COLO829 (cell line): ENCODE measurements at regions not wholly inside any gene's neighbourhood (a gene's known extent, or its start where the extent isn't known, plus 50 kb on each side); places are given as distances from the start of the nearest gene placed in this dataset.
"Not testable (repeated sequence)": the region's sequence is repeated elsewhere in the genome, so short reads cannot be mapped to it uniquely, and the experiment has no call there.

Source experiments
- DNase-seq: peaks from one replicate; pipeline ENCODE4 v3.0.0; 2012; ENCODE audit warnings: low spot score

- not testable (repeated sequence) for DNase-seq
Observed at GRCh38 chr1:242912855-242913254, 342.2 kb downstream of the CEP170 start.

- DNase-seq = not testable (repeated sequence)
Observed at GRCh38 chr1:242900558-242900957, 354.5 kb downstream of the CEP170 start.

GRCh38 chr1:242890192-242890741, 364.8 kb downstream of the CEP170 start:
- no peak for DNase-seq

GRCh38 chr1:242886137-242886536, 361.6 kb upstream of the PLD5 start:
- no peak for DNase-seq

GRCh38 chr1:242880022-242880421, 355.5 kb upstream of the PLD5 start:
- not testable (repeated sequence) for DNase-seq

GRCh38 chr1:242877743-242878142, 353.2 kb upstream of the PLD5 start:
- DNase-seq = no peak

GRCh38 chr1:242877229-242877628, 352.7 kb upstream of the PLD5 start:
- DNase-seq = no peak

- no peak for DNase-seq
Observed at GRCh38 chr1:242876030-242876429, 351.5 kb upstream of the PLD5 start.

- no peak for DNase-seq
Observed at GRCh38 chr1:242873661-242874060, 349.2 kb upstream of the PLD5 start.

- no peak for DNase-seq
Observed at GRCh38 chr1:242872521-242872920, 348.0 kb upstream of the PLD5 start.

GRCh38 chr1:242871471-242872030, 347.1 kb upstream of the PLD5 start:
- DNase-seq = no peak

- no peak for DNase-seq
Observed at GRCh38 chr1:242870966-242871365, 346.5 kb upstream of the PLD5 start.

- DNase-seq = no peak
Observed at GRCh38 chr1:242856289-242856688, 331.8 kb upstream of the PLD5 start.

- no peak for DNase-seq
Observed at GRCh38 chr1:242854466-242854865, 330.0 kb upstream of the PLD5 start.

GRCh38 chr1:242847390-242847993, 323.0 kb upstream of the PLD5 start:
- no peak for DNase-seq

GRCh38 chr1:242842094-242842493, 317.6 kb upstream of the PLD5 start:
- no peak for DNase-seq

- DNase-seq = no peak
Observed at GRCh38 chr1:242839101-242839500, 314.6 kb upstream of the PLD5 start.

- DNase-seq = no peak
Observed at GRCh38 chr1:242836423-242836822, 311.9 kb upstream of the PLD5 start.

- DNase-seq = no peak
Observed at GRCh38 chr1:242828828-242829227, 304.3 kb upstream of the PLD5 start.

GRCh38 chr1:242828199-242828598, 303.7 kb upstream of the PLD5 start:
- no peak for DNase-seq

- no peak for DNase-seq
Observed at GRCh38 chr1:242827538-242827937, 303.0 kb upstream of the PLD5 start.

GRCh38 chr1:242826701-242827336, 302.3 kb upstream of the PLD5 start:
- no peak for DNase-seq

GRCh38 chr1:242824435-242824834, 299.9 kb upstream of the PLD5 start:
- DNase-seq = peak; percentile 23
